ENCODE measurements at regions not wholly inside any gene's neighbourhood (a gene's known extent, or its start where the extent isn't known, plus 50 kb on each side); places are given as distances from the start of the nearest gene placed in this dataset.

GRCh38 chr5:153399595-153399994 is 90.9 kb upstream of the GRIA1 start:
- no peak for TF ChIP-seq CTCF (IDR thresholded peaks at IDR 0.05)
- no peak for TF ChIP-seq POLR2A (IDR thresholded peaks at IDR 0.05)
